PC-9 (cell line): ENCODE measurements at regions not wholly inside any gene's neighbourhood (a gene's known extent, or its start where the extent isn't known, plus 50 kb on each side); places are given as distances from the start of the nearest gene placed in this dataset.

ENCODE experiments used
- CTCF ChIP-seq: fragments of 200-600 bp; sonication (generic); conservative IDR thresholded peaks from 2 replicates; pipeline ENCODE4 v1.6.1; 2017; ENCODE audit warnings: mixed run types, antibody characterized with exemption, mild to moderate bottlenecking, moderate library complexity
- EZH2 ChIP-seq: fragments of 200-600 bp; sonication (generic); IDR thresholded peaks from 2 replicates; pipeline ENCODE4 v1.8.0; 2017; ENCODE audit warnings: antibody characterized with exemption, low read depth

GRCh38 chr3:193842832-193843473, 249.9 kb downstream of the OPA1 start:
- TF ChIP-seq CTCF: no peak
- no peak for TF ChIP-seq EZH2
